COLO668 (cell line): ENCODE measurements at regions not wholly inside any gene's neighbourhood (a gene's known extent, or its start where the extent isn't known, plus 50 kb on each side); places are given as distances from the start of the nearest gene placed in this dataset.
"Not testable (repeated sequence)": the region's sequence is repeated elsewhere in the genome, so short reads cannot be mapped to it uniquely, and the experiment has no call there.

ENCODE experiments used
- DNase-seq: peaks from one replicate; lab custom pipeline; 2025; ENCODE audit not compliant: unreplicated experiment; lab: John Stamatoyannopoulos, UW

DNA sequence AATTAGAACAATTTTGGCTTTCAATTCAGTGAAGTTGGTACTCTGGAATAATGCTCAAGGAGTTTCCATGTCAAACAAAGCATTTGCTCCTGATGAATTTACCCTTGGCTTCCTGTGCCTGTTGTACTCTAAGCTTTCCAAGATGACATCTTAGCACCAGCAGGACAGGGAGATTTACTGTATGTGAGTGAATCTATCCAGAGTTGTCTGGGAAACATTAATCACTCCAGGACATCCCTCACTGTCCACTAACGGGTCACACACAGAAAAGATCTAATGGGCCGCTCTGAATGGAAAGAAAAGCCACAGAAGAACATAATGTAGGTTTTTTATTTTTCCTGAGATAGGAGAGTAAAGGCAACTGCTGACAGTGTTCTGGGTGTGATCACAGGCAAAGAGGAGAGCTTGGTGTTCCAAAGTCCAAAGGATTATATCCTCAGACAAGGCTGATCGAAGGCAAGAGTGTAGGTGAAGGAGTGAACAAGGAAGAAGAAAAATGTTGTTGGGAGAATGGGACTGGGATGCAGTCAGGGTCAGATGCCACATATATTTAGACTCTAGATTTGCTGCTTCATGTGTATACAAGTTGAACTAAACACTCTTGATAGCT is 167.7 kb upstream of the RPS23 start:
- no peak for DNase-seq

- no peak for DNase-seq
Measured at GRCh38 chr5:82439750-82440445, 161.7 kb upstream of the RPS23 start.

DNA sequence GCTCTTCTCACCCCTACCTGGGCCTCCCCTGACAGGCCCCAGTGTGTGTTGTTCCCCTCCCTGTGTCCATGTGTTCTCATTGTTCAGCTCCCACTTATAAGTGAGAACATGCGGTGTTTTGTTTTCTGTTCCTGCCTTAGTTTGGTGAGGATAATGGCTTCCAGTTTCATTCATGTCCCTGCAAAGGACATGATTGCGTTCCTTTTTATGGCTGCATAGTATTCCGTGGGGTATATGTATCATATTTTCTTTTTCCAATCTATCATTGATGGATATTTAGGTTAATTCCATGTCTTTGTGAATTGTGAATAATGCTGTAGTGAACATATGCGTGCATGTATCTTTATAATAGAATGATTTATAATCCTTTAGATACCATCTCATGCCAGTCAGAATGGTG is 159.4 kb upstream of the RPS23 start:
- DNase-seq: not testable (repeated sequence)

- DNase-seq: no peak
Measured at GRCh38 chr5:82436291-82436690, 158.1 kb upstream of the RPS23 start.

DNA sequence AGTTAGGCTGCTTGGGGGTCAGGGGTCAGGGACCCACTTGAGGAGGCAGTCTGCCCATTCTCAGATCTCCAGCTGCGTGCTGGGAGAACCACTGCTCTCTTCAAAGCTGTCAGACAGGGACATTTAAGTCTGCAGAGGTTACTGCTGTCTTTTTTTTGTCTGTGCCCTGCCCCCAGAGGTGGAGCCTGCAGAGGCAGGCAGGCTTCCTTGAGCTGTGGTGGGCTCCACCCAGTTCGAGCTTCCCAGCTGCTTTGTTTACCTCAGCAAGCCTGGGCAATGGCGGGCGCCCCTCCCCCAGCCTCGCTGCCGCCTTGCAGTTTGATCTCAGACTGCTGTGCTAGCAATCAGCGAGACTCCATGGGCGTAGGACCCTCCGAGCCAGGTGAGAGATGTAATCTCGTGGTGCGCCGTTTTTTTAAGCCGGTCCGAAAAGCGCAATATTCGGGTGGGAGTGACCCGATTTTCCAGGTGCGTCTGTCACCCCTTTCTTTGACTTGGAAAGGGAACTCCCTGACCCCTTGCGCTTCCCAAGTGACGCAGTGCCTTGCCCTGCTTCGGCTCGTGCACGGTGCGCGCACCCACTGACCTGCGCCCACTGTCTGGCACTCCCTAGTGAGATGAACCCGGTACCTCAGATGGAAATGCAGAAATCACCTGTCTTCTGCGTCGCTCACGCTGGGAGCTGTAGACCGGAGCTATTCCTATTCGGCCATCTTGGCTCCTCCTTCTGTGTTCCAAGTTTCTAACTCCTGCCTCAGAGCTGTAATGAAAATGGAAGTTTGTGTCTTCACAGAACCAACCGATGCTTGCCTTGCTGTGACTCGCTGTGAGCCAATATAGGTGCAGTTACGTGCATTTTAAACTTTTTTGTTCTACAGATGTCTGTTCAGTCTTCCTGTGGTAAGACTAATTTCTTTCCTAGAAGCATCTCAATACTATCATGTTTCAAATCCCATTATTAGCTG is 156.8 kb upstream of the RPS23 start:
- DNase-seq: not testable (repeated sequence)

DNA sequence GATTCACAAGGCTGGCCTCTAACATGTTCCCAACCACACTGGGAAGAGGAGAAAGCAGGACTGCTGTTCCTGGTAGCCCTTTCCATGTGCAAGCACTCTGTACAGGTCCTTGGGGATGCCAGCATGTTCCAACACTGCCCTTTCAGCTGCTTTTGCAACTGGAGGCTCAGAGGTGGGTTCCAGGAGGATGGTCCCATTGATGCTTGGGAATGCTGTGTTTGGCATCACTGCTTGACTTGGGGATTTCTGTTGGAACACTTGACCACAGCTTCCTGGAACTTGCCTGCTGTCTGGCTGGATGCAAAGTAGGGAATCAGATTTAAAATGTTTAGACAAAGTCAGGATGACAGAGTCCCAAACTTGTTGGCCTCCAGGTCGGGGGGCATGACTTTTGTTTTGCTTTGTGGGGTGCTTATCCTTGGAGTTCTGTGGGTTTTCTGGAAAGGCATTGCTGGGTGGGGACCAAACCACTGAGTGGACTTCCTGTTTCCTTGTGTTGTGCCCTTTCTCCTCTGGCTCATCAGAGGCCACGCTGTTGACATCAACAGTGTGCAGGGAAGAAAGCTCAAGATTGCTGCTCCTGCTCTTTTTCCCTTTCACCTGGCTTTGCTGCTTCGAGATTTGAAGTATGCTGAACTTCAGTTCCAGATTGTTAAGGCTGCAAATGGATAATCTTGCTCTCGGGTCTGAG is 148.5 kb upstream of the RPS23 start:
- no peak for DNase-seq

DNA sequence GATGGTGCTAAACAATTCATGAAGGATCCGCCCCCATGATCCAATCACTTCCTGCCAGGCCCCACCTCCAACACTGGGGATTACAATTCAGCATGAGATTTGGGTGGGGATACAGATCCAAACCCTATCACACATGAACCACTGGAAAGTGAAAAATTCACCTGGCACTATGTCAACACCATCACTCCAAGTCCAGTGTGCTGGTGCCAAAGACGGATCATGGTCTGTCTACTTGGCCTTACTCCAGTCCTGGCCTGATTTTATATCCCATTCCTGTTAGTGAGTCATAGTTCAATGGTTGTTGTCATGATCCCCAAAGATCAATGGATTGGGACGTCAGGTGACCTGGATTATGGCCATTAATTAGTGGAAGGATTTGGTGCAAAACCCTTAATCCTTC is 147.4 kb upstream of the RPS23 start:
- no peak for DNase-seq

- DNase-seq: no peak
Measured at GRCh38 chr5:82424211-82424610, 146.1 kb upstream of the RPS23 start.

- no peak for DNase-seq
Measured at GRCh38 chr5:82422751-82423181, 144.6 kb upstream of the RPS23 start.

DNA sequence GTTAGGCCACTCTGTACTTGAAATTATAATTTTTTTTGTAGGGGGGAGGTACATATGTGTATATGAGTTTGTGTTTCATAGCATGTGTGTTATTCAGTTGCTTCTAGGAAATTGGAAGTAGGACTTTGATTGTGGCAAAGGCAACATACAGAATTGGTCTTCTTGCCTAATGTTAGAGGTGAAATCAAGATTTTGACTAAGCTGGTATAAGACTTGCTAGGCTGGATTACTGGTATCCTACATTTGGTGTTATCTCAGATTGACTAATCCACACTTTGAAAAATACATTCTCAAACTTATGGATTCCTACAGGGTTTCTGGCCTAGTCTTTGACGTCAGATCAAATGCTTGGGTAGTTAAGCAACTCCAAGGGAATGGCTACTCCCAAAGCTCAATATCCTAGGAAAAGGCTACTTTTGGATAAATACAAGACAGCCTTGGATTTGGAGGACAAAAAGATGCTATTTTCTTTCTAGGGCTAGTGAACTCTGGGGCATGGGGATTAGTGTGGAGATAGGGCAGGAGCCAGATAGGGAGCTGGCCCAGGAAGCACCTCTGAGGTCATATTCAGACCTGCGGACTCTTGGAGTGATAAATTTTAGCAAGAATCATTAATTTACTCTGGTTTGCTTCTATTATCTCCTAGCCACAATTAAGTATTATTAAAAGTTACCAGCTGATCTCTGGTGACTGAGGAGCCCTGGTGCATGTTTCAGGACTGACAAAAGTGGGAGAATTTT is 144.0 kb upstream of the RPS23 start:
- DNase-seq: no peak

DNA sequence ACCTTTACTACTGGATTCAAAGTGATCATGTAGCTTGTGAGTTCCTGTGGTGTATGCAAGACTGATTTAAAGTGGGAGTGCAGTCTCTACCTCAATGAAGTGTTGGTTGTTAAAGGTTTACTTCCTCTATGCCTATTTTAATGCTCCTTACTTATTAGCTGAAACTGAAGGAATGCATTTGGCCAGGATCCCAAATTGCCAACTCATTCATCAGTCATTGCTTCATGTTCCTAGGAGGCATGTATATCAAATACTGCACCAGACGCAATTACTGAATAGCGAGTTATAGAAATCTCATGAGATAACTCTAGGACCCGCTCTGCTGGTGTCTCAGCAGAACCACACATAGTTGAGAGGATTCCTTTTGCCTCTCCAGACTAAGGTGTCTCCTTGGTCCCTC is 143.0 kb upstream of the RPS23 start:
- no peak for DNase-seq

GRCh38 chr5:82420524-82420923 is 142.4 kb upstream of the RPS23 start:
- not testable (repeated sequence) for DNase-seq

- no peak for DNase-seq
Measured at GRCh38 chr5:82419559-82420332, 141.6 kb upstream of the RPS23 start.

DNA sequence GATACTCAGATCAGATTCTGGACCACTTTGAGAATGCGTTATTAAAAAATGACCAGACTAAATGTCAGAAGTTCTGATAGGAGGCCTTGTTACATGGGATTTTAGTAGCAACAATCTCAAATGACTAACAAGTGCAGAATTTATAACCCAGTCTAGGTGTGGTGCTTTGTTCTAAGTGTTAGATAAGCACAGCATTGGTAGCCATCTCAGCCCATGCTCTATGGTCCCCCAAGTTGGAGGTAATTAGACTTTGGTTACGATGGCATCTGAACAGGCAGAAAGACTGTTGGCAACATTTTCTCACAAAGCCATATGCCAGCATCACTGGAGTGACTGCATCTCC is 140.4 kb upstream of the RPS23 start:
- DNase-seq: no peak

- DNase-seq: no peak
Measured at GRCh38 chr5:82417776-82418607, 139.8 kb upstream of the RPS23 start.

DNA sequence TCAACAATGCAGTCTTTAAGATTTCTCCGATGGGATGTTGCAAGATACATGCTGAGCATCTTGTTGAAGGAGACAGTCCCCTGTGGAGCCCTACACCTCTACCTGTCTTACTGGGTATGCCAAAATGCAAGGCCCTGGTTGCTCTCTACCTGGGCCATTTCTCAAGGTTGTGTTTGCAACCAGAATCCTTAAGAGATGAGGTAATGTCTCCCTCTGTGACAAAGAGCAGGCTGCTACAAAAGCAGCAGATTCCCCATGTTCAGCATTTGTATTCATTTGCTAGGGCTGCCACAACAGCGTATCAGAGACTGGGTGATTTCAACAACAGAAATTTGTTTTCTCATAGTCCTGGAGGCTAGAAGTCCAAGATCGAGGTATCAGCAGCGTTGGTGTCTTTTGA is 138.4 kb upstream of the RPS23 start:
- DNase-seq: no peak

GRCh38 chr5:82414041-82414388 is 135.9 kb upstream of the RPS23 start:
- DNase-seq: no peak

GRCh38 chr5:82413302-82414040 is 135.3 kb upstream of the RPS23 start:
- no peak for DNase-seq
